ENCODE measurements at regions not wholly inside any gene's neighbourhood (a gene's known extent, or its start where the extent isn't known, plus 50 kb on each side); places are given as distances from the start of the nearest gene placed in this dataset.

DNA sequence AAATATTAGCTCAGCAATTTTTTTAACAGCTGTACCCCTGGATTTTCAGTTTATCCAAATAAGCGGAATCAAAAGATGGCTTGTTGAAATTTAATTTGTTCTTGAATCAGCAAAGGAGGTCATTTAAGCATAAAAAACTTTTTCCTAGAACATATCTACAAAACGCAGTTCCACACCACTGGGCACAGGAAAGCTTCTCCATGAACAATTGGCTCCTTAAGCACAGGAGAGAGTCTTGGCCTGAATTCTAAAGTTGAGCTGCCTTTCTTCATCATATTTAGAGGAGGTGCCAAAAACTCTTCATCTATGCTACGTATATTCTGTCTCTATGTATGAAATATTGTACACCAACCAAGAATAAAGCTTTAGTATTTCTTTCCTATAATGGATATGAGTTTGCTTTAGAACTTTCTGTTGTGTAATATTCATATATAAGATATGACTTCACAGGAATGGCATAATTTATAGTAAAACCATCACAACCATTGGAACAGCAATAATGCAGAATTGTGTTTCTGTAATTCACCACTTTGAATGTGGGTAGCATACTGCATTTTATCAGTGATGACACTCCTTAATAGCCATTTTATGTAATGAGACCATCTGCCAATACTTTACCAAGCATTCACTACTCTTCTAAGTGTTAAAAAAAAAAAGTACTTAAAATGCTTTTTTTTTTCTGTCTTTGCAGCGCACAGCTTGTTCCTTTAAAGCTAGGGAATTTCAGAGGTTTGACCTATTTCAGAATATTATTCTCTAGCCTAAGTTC is 263.7 kb downstream of the SLITRK6 start:
- TF ChIP-seq, protein P1, sequence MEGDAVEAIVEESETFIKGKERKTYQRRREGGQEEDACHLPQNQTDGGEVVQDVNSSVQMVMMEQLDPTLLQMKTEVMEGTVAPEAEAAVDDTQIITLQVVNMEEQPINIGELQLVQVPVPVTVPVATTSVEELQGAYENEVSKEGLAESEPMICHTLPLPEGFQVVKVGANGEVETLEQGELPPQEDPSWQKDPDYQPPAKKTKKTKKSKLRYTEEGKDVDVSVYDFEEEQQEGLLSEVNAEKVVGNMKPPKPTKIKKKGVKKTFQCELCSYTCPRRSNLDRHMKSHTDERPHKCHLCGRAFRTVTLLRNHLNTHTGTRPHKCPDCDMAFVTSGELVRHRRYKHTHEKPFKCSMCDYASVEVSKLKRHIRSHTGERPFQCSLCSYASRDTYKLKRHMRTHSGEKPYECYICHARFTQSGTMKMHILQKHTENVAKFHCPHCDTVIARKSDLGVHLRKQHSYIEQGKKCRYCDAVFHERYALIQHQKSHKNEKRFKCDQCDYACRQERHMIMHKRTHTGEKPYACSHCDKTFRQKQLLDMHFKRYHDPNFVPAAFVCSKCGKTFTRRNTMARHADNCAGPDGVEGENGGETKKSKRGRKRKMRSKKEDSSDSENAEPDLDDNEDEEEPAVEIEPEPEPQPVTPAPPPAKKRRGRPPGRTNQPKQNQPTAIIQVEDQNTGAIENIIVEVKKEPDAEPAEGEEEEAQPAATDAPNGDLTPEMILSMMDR (IDR thresholded peaks at IDR 0.05): no peak
- no peak for TF ChIP-seq POLR2A (IDR thresholded peaks at IDR 0.05)
- Histone ChIP-seq H3K36me3 (no peaks in the 10 kb centered on the region), H3K4me3 (no peak overlapping the region), H3K9me3 (no peaks in the 10 kb centered on the region), H3K4me1 (no peaks in the 10 kb centered on the region), H3K27me3 (no peaks in the 10 kb centered on the region), H3K27ac (no peak overlapping the region)
- intact Hi-C loops (cut with DNase I): no loop called here
- WGBS, 2 donors: 83 to 84% methylated on average over 4 of the region's 4 CpGs
- DNase-seq: no peak

DNA sequence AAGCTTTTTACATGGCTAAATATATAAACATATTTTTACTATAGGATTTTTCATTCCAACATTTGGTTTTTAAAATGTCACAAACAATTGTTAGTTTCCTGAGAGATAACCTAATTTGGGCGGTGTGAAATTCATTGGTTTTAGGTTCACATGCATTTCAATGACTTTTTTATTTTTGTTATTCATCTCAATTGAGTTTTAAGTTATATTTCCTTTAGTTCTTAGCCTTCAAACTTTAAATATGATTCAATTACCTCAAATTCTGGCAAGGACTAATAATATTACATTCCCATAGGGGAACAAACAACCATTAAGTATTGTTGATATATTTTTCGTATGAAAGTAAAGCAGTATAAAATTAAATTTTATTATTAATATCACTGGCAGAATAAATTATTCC is 265.3 kb downstream of the SLITRK6 start:
- TF ChIP-seq, protein P1 (IDR thresholded peaks at IDR 0.05): no peak
- no peak for TF ChIP-seq POLR2A (IDR thresholded peaks at IDR 0.05)
- DNase-seq: no peak
- intact Hi-C loops (cut with DNase I): no loop called here

DNA sequence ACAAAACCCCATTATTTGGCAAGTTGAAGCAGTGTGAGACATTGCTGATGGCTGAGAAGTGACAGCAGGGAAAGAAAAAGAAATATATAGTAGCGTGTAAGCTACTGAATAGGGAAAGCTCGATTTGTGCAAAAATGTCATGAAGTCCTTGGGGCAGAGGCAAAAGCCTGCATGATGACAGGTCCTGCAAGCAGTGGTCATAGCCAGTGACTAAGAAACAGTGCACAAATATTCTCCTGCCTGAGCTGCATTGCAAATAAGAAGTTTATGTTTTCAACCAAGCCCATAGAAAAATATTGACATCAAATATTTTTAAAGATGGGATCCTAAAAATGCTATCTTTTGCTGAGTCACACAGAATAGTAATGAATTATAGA is 270.0 kb downstream of the SLITRK6 start:
- Histone ChIP-seq H3K27me3 (no peaks in the 10 kb centered on the region), H3K27ac (no peak overlapping the region), H3K9me3 (no peaks in the 10 kb centered on the region), H3K4me3 (no peak overlapping the region), H3K4me1 (peaks cover 0 to 10% (median 0%) of the 10 kb centered on the region in 3 donors), H3K36me3 (no peaks in the 10 kb centered on the region)
- TF ChIP-seq POLR2A (IDR thresholded peaks at IDR 0.05): no peak
- TF ChIP-seq, protein P1 (IDR thresholded peaks at IDR 0.05): no peak
- intact Hi-C loops (cut with DNase I): no loop called here
- 56 to 61% methylated on average over 2 of the region's 2 CpGs for WGBS, 2 donors
- no peak for DNase-seq

More for the DNA sequence above, 265.3 kb downstream of the SLITRK6 start:
- no peaks in the 10 kb centered on the region for H3K9me3 ChIP-seq
- H3K4me3 ChIP-seq: no peak overlapping the region
- no peaks in the 10 kb centered on the region for H3K36me3 ChIP-seq
- H3K27me3 ChIP-seq: no peaks in the 10 kb centered on the region
- 81 to 88% methylated on average over 2 of the region's 2 CpGs for WGBS, 2 donors
- no peaks in the 10 kb centered on the region for H3K4me1 ChIP-seq
- no peak overlapping the region for H3K27ac ChIP-seq

DNA sequence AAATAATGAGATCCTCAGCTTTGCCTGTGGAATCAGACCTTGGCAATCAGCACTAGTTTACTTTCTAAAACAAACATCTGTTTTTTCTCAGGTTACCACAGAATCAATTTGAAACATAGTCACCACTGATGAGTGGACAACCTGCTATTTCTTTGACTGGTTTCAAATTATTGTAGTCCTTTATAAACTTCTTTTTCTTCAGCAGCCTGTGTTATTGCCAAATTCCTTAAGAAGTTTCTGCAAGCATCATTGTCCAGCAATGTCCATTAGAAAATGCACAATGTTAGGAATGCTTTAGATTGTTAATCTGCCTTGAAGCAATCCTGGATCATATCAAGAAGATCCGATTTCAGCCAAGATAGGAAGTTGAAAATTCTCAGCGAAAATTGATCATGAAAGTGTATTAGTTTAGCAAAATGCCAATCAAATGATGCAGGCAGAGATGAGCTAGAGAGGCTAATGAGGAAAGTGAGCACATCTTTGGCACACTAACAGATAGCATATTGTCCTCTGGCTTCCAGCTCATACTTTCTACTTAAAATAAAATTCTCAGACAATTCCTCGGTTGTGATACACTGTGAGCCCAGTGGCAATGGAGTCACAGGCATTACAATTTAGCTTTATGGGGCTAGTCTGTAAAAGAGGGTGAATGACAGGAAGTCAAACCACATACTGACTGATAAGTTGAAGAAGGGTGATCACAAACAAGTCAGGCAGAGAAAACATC is 270.6 kb downstream of the SLITRK6 start:
- Histone ChIP-seq H3K9me3 (no peaks in the 10 kb centered on the region), H3K27ac (no peak overlapping the region), H3K4me1 (peaks cover 0 to 10% (median 0%) of the 10 kb centered on the region in 3 donors), H3K36me3 (no peaks in the 10 kb centered on the region), H3K4me3 (no peak overlapping the region), H3K27me3 (no peaks in the 10 kb centered on the region)
- intact Hi-C loops (cut with DNase I): no loop called here
- no peak for DNase-seq
- 43 to 71% methylated on average over 3 of the region's 3 CpGs for WGBS, 2 donors
- TF ChIP-seq, protein P1 (IDR thresholded peaks at IDR 0.05): no peak
- TF ChIP-seq POLR2A (IDR thresholded peaks at IDR 0.05): no peak

DNA sequence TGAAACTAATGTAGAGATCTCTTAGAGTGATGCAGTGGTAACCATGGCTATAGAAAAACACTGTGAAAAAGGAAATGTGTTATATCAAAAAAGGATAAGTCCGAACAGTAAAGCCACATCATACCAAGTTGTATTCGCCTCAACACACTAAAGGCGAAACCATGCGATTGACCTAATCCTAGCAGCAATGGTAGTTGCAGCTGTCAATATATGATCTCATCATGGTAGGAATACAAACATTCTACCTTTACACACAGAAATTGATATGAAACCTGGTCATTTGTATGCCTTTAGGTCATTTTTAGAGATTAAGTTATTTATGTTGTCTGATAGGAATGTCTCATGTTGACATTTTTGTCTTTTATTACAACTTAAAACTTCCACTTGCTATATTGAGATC is 271.9 kb downstream of the SLITRK6 start:
- Histone ChIP-seq H3K27me3 (no peaks in the 10 kb centered on the region), H3K4me1 (peaks cover 0 to 14% (median 0%) of the 10 kb centered on the region in 3 donors), H3K4me3 (no peak overlapping the region), H3K36me3 (no peaks in the 10 kb centered on the region), H3K9me3 (no peaks in the 10 kb centered on the region), H3K27ac (no peak overlapping the region)
- TF ChIP-seq, protein P1 (IDR thresholded peaks at IDR 0.05): no peak
- no peak for TF ChIP-seq POLR2A (IDR thresholded peaks at IDR 0.05)
- intact Hi-C loops (cut with DNase I): no loop called here
- 85 to 89% methylated on average over 4 of the region's 4 CpGs for WGBS, 2 donors
- DNase-seq: no peak

Data from esophagus squamous epithelium (tissue), 5 donors.